DOHH2 (cell line): ENCODE measurements at regions not wholly inside any gene's neighbourhood (a gene's known extent, or its start where the extent isn't known, plus 50 kb on each side); places are given as distances from the start of the nearest gene placed in this dataset.

Experiments used
- CTCF ChIP-seq: fragments of 200-600 bp; sonication (generic); IDR thresholded peaks from one replicate; pipeline ENCODE4 v1.5.1; 2014; ENCODE audit warnings: antibody characterized with exemption, mild to moderate bottlenecking, low read depth, low read length; ENCODE audit not compliant: poor library complexity, severe bottlenecking
- EZH2phosphoT487 ChIP-seq: fragments of 200-600 bp; sonication (generic); IDR thresholded peaks from 2 replicates; pipeline ENCODE4 v1.6.1; 2017; ENCODE audit warnings: borderline replicate concordance, mild to moderate bottlenecking, antibody characterized with exemption, low read length, moderate library complexity, mixed read lengths

- TF ChIP-seq CTCF, result no peak
- TF ChIP-seq EZH2phosphoT487, result no peak
These were observed 146.3 kb downstream of the HNMT start for GRCh38 chr2:138110453-138111083.
